HEK293T (cell line): ENCODE measurements at regions not wholly inside any gene's neighbourhood (a gene's known extent, or its start where the extent isn't known, plus 50 kb on each side); places are given as distances from the start of the nearest gene placed in this dataset.

Source experiments
- ARNT ChIP-seq: fragments of 450-650 bp; IDR thresholded peaks from 2 replicates; pipeline ENCODE4 v1.6.1; 2017; ENCODE audit warnings: mild to moderate bottlenecking
- FOXA1 ChIP-seq: fragments of 450-650 bp; IDR thresholded peaks from 2 replicates; pipeline ENCODE4 v1.6.1; 2016; ENCODE audit warnings: mild to moderate bottlenecking
- SUZ12 ChIP-seq: fragments of 450-650 bp; IDR thresholded peaks from 2 replicates; pipeline ENCODE4 v1.6.1; 2016; ENCODE audit warnings: mild to moderate bottlenecking
- TARDBP ChIP-seq: fragments of 450-650 bp; IDR thresholded peaks from 2 replicates; pipeline ENCODE4 v1.6.1; 2016
- ZNF384 ChIP-seq: fragments of 450-650 bp; IDR thresholded peaks from 2 replicates; pipeline ENCODE4 v1.6.1; 2016

DNA sequence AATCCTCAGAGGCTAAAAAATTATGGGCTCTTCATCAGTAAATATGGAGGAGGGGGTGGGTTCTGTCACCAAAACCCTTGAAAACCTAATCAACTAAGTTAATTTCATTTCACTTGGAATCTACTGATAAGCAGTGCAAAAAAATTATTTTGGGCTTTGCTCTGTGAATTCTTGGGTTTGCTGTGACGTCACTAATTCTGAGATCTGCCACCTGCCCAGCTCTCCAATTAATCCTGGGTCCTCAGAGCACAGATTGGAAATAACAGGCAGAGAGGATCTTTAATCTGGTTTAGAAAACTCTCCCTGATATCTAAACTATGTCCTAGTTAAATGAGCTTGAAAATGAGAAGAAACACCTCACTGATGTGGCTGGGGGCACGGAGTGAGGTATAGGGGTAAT is 903.2 kb downstream of the AACS start:
- TF ChIP-seq ZNF384 (no peak), TARDBP (no peak), SUZ12 (no peak), FOXA1 (no peak), ARNT (no peak)
